Neural progenitor cell (in vitro differentiated cells): ENCODE measurements at regions not wholly inside any gene's neighbourhood (a gene's known extent, or its start where the extent isn't known, plus 50 kb on each side); places are given as distances from the start of the nearest gene placed in this dataset.

Experiments used
- DNase-seq: peaks from one replicate; pipeline ENCODE4 v3.0.0-alpha.2; 2016; ENCODE audit warnings: low spot score
- H2AFZ ChIP-seq: fragments of 200-600 bp; sonication (generic); replicated peaks from 2 replicates; pipeline ENCODE4 v1.6.1; 2016; ENCODE audit warnings: antibody characterized with exemption
- H3F3A ChIP-seq: fragments of 200-600 bp; sonication (generic); 2 replicates; pipeline ENCODE4 v1.6.1; 2016; ENCODE audit warnings: antibody characterized with exemption, low read depth
- H3K27ac ChIP-seq: fragments of 200-600 bp; sonication (generic); 2 replicates; pipeline ENCODE4 v1.5.1; 2016; ENCODE audit warnings: mild to moderate bottlenecking
- H3K27me3 ChIP-seq: fragments of 200-600 bp; sonication (generic); 2 replicates; pipeline ENCODE4 v1.6.1; 2016; ENCODE audit warnings: mild to moderate bottlenecking, moderate library complexity
- H3K36me3 ChIP-seq: fragments of 200-600 bp; sonication (generic); 2 replicates; pipeline ENCODE4 v1.5.1; 2016
- H3K4me1 ChIP-seq: fragments of 200-600 bp; sonication (generic); 2 replicates; pipeline ENCODE4 v1.6.1; 2016; ENCODE audit warnings: mixed run types
- H3K4me2 ChIP-seq: fragments of 200-600 bp; sonication (generic); 2 replicates; pipeline ENCODE4 v1.6.1; 2016
- H3K4me3 ChIP-seq: fragments of 200-600 bp; sonication (generic); 2 replicates; pipeline ENCODE4 v1.5.1; 2016
- H3K79me2 ChIP-seq: fragments of 200-600 bp; sonication (generic); 2 replicates; pipeline ENCODE4 v1.6.1; 2016; ENCODE audit warnings: low read depth
- H3K9ac ChIP-seq: fragments of 200-600 bp; sonication (generic); 2 replicates; pipeline ENCODE4 v1.6.1; 2016
- H3K9me3 ChIP-seq: fragments of 200-600 bp; sonication (generic); 2 replicates; pipeline ENCODE4 v1.5.1; 2016; ENCODE audit warnings: low read depth
- H4K20me1 ChIP-seq: fragments of 200-600 bp; sonication (generic); 2 replicates; pipeline ENCODE4 v1.6.1; 2016; ENCODE audit warnings: low read depth
- H3K27ac Mint-ChIP-seq: 3 replicates; pipeline ENCODE4 v1.8.0; 2021; ENCODE audit warnings: mixed read lengths
- H3K27me3 Mint-ChIP-seq: 2 replicates; pipeline ENCODE4 v1.8.0; 2022; ENCODE audit warnings: low read depth, mild to moderate bottlenecking, inconsistent platforms, moderate library complexity, mixed read lengths; ENCODE audit not compliant: insufficient read depth
- H3K36me3 Mint-ChIP-seq: 3 replicates; pipeline ENCODE4 v1.8.0; 2021; ENCODE audit warnings: mixed read lengths
- H3K4me1 Mint-ChIP-seq: 3 replicates; pipeline ENCODE4 v1.8.0; 2021; ENCODE audit warnings: mixed read lengths
- H3K4me3 Mint-ChIP-seq: 3 replicates; pipeline ENCODE4 v1.8.0; 2021; ENCODE audit warnings: mild to moderate bottlenecking, moderate library complexity, mixed read lengths
- H3K9me3 Mint-ChIP-seq: 3 replicates; pipeline ENCODE4 v1.8.0; 2020; ENCODE audit warnings: mixed read lengths
- CTCF ChIP-seq: fragments of 200-600 bp; sonication (generic); IDR thresholded peaks from 2 replicates; pipeline ENCODE4 v1.5.1; 2017; ENCODE audit warnings: antibody characterized with exemption, mild to moderate bottlenecking
- EZH2 ChIP-seq: fragments of 200-600 bp; sonication (generic); IDR thresholded peaks from 2 replicates; pipeline ENCODE4 v1.6.1; 2017; ENCODE audit warnings: antibody characterized with exemption, mild to moderate bottlenecking, moderate library complexity
- EZH2phosphoT487 ChIP-seq: fragments of 200-600 bp; sonication (generic); IDR thresholded peaks from 2 replicates; pipeline ENCODE4 v1.6.1; 2017; ENCODE audit warnings: antibody characterized with exemption

DNA sequence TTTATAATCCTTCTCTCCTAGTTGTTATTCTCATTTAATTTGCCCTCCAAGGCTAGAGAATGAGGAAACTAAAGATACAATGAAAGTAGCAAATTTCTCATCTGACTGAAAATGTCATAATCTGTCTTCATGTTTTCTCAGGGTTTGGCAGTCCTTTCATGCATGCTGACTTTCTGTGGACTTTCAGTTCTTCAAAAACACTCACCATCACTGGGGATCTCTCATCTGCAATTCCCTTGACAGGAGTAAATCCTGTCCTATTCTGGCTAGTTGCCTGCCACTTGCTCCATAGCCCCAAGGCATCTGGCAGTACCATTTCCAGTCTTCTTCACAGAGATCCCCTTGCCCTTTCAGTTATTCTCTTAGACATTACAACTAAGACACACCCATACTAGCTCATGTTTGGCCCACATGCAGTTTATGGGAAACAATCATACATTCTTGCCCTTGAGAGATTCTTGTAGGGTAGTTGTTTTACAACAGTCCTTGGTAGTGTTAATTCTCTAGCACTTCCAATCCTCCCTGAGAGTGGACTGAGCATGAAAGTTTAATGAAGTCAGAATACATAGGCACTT is 449.7 kb upstream of the KLHL4 start:
- H3K4me3 ChIP-seq, result no peak overlapping the region
- H3K36me3 ChIP-seq, result no peaks in the 10 kb centered on the region
- H3K9me3 ChIP-seq, result no peaks in the 10 kb centered on the region
- no peaks in the 10 kb centered on the region for H3K79me2 ChIP-seq
- H2AFZ ChIP-seq, result no peak overlapping the region
- peaks cover 2% of the 10 kb centered on the region for H3K27me3 Mint-ChIP-seq
- no peaks in the 10 kb centered on the region for H4K20me1 ChIP-seq
- H3K9me3 Mint-ChIP-seq, result no peaks in the 10 kb centered on the region
- H3K4me2 ChIP-seq, result no peak overlapping the region
- H3K4me1 Mint-ChIP-seq, result no peaks in the 10 kb centered on the region
- no peak overlapping the region for H3K27ac ChIP-seq
- H3K4me1 ChIP-seq, result no peaks in the 10 kb centered on the region
- no peak for DNase-seq
- H3K27ac Mint-ChIP-seq, result no peak overlapping the region
- no peaks in the 10 kb centered on the region for H3K27me3 ChIP-seq
- no peaks in the 10 kb centered on the region for H3F3A ChIP-seq
- H3K4me3 Mint-ChIP-seq, result no peak overlapping the region
- H3K36me3 Mint-ChIP-seq, result no peaks in the 10 kb centered on the region
- TF ChIP-seq EZH2phosphoT487 (no peak), CTCF (no peak), EZH2 (no peak)
- H3K9ac ChIP-seq, result no peak overlapping the region

GRCh38 chrX:87078231-87078630 is 439.4 kb upstream of the KLHL4 start:
- Mint-ChIP-seq H3K36me3 (no peaks in the 10 kb centered on the region), H3K27me3 (no peaks in the 10 kb centered on the region), H3K4me1 (no peaks in the 10 kb centered on the region), H3K27ac (no peak overlapping the region), H3K9me3 (no peaks in the 10 kb centered on the region), H3K4me3 (no peak overlapping the region)
- H3K9ac ChIP-seq, result no peak overlapping the region
- no peaks in the 10 kb centered on the region for H3F3A ChIP-seq
- DNase-seq, result no peak
- no peaks in the 10 kb centered on the region for H4K20me1 ChIP-seq
- no peaks in the 10 kb centered on the region for H3K79me2 ChIP-seq
- TF ChIP-seq EZH2 (no peak), EZH2phosphoT487 (no peak)
- no peaks in the 10 kb centered on the region for H3K27me3 ChIP-seq
- H3K27ac ChIP-seq, result no peak overlapping the region
- no peak overlapping the region for H3K4me3 ChIP-seq
- no peaks in the 10 kb centered on the region for H3K36me3 ChIP-seq
- H3K9me3 ChIP-seq, result no peaks in the 10 kb centered on the region
- no peak overlapping the region for H3K4me2 ChIP-seq
- H3K4me1 ChIP-seq, result no peaks in the 10 kb centered on the region
- no peak overlapping the region for H2AFZ ChIP-seq

GRCh38 chrX:87098477-87098876 is 419.1 kb upstream of the KLHL4 start:
- H3K27ac ChIP-seq, result no peak overlapping the region
- no peak overlapping the region for H3K4me2 ChIP-seq
- H3K4me3 ChIP-seq, result no peak overlapping the region
- no peaks in the 10 kb centered on the region for H3K36me3 Mint-ChIP-seq
- no peak overlapping the region for H3K4me3 Mint-ChIP-seq
- no peak overlapping the region for H3K27ac Mint-ChIP-seq
- no peaks in the 10 kb centered on the region for H3K4me1 ChIP-seq
- no peak overlapping the region for H3K9ac ChIP-seq
- no peak overlapping the region for H2AFZ ChIP-seq
- TF ChIP-seq CTCF, result no peak
- no peak for TF ChIP-seq EZH2
- TF ChIP-seq EZH2phosphoT487, result no peak
- no peaks in the 10 kb centered on the region for H3K27me3 Mint-ChIP-seq
- no peaks in the 10 kb centered on the region for H3F3A ChIP-seq
- no peaks in the 10 kb centered on the region for H3K9me3 ChIP-seq
- no peaks in the 10 kb centered on the region for H3K27me3 ChIP-seq
- H4K20me1 ChIP-seq, result no peaks in the 10 kb centered on the region
- H3K79me2 ChIP-seq, result no peaks in the 10 kb centered on the region
- H3K36me3 ChIP-seq, result no peaks in the 10 kb centered on the region
- no peaks in the 10 kb centered on the region for H3K4me1 Mint-ChIP-seq
- H3K9me3 Mint-ChIP-seq, result no peaks in the 10 kb centered on the region
- no peak for DNase-seq

- no peak overlapping the region for H3K4me3 ChIP-seq
- H3K4me2 ChIP-seq, result no peak overlapping the region
- Mint-ChIP-seq H3K4me3 (no peak overlapping the region), H3K36me3 (no peaks in the 10 kb centered on the region), H3K9me3 (no peaks in the 10 kb centered on the region), H3K4me1 (no peaks in the 10 kb centered on the region), H3K27me3 (no peaks in the 10 kb centered on the region), H3K27ac (no peak overlapping the region)
- no peak for TF ChIP-seq CTCF
- TF ChIP-seq EZH2phosphoT487, result no peak
- no peak for TF ChIP-seq EZH2
- no peak for DNase-seq
- H3K9ac ChIP-seq, result no peak overlapping the region
- H3K9me3 ChIP-seq, result peaks cover 5% of the 10 kb centered on the region
- no peaks in the 10 kb centered on the region for H4K20me1 ChIP-seq
- no peak overlapping the region for H2AFZ ChIP-seq
- no peaks in the 10 kb centered on the region for H3K27me3 ChIP-seq
- H3K4me1 ChIP-seq, result no peaks in the 10 kb centered on the region
- no peaks in the 10 kb centered on the region for H3F3A ChIP-seq
- H3K36me3 ChIP-seq, result no peaks in the 10 kb centered on the region
- H3K79me2 ChIP-seq, result no peaks in the 10 kb centered on the region
- no peak overlapping the region for H3K27ac ChIP-seq
Measured at GRCh38 chrX:87105131-87105530, 412.5 kb upstream of the KLHL4 start.
